Choroid plexus epithelial cell (primary cell): ENCODE measurements at regions not wholly inside any gene's neighbourhood (a gene's known extent, or its start where the extent isn't known, plus 50 kb on each side); places are given as distances from the start of the nearest gene placed in this dataset.

Experiments used
- DNase-seq: peaks from one replicate; pipeline ENCODE4 v3.0.0-alpha.2; 2010; ENCODE audit warnings: low read depth
- H3K4me3 ChIP-seq: 2 replicates; pipeline ENCODE4 v1.5.1; 2011; ENCODE audit warnings: low read depth, mild to moderate bottlenecking, control low read depth, low read length, moderate library complexity
- CTCF ChIP-seq: conservative IDR thresholded peaks from 2 replicates; pipeline ENCODE4 v1.5.1; 2011; ENCODE audit warnings: low read depth, mild to moderate bottlenecking, control low read depth, inconsistent platforms, low read length, moderate library complexity

- no peak overlapping the region for H3K4me3 ChIP-seq
- no peak for TF ChIP-seq CTCF
- no peak for DNase-seq
Measured at GRCh38 chr2:13533524-13533922, 816.8 kb downstream of the TRIB2 start.

GRCh38 chr2:13536941-13537340, 820.2 kb downstream of the TRIB2 start:
- TF ChIP-seq CTCF: no peak
- H3K4me3 ChIP-seq: no peak overlapping the region
- DNase-seq: no peak

GRCh38 chr2:13537771-13538349, 821.1 kb downstream of the TRIB2 start:
- no peak for DNase-seq
- TF ChIP-seq CTCF: no peak
- H3K4me3 ChIP-seq: no peak overlapping the region

- TF ChIP-seq CTCF: no peak
- DNase-seq: no peak
- no peak overlapping the region for H3K4me3 ChIP-seq
Measured at GRCh38 chr2:13539296-13539695, 822.6 kb downstream of the TRIB2 start.

GRCh38 chr2:13542061-13542460, 825.3 kb downstream of the TRIB2 start:
- no peak for TF ChIP-seq CTCF
- DNase-seq: no peak
- no peak overlapping the region for H3K4me3 ChIP-seq

GRCh38 chr2:13542642-13543041, 825.9 kb downstream of the TRIB2 start:
- DNase-seq: no peak
- no peak overlapping the region for H3K4me3 ChIP-seq
- no peak for TF ChIP-seq CTCF

- no peak for TF ChIP-seq CTCF
- DNase-seq: no peak
- no peak overlapping the region for H3K4me3 ChIP-seq
Measured at GRCh38 chr2:13543550-13543949, 826.8 kb downstream of the TRIB2 start.
